HEK293 (cell line): ENCODE measurements at regions not wholly inside any gene's neighbourhood (a gene's known extent, or its start where the extent isn't known, plus 50 kb on each side); places are given as distances from the start of the nearest gene placed in this dataset.

Source experiments
- CTCF ChIA-PET: fragments of 350-600 bp; formaldehyde crosslinking; extraction: SDS; loops from one replicate; lab custom pipeline; 2021; ENCODE audit warnings: antibody characterized with exemption; lab: Yijun Ruan, JAX
- POLR2A ChIA-PET: fragments of 300-600 bp; formaldehyde crosslinking; extraction: SDS; loops from one replicate; lab custom pipeline; 2020; ENCODE audit warnings: antibody characterized with exemption, inconsistent platforms; lab: Yijun Ruan, JAX
- H3K27ac ChIP-seq: fragments of 200-500 bp; sonication (Bioruptor generic); 2 replicates; pipeline ENCODE4 v1.5.1; 2014; ENCODE audit warnings: low read depth, low read length, control low read depth, inconsistent platforms; ENCODE audit errors: extremely low read depth
- H3K36me3 ChIP-seq, 2 experiments: fragments of 200-500 bp in 1 of 2; sonication (Bioruptor generic) in 1 of 2; 1 replicate in 1 of 2; 2 replicates in 1 of 2; pipeline ENCODE4 v1.5.1; 2014 to 2017; ENCODE audit warnings: inconsistent platforms in 2 of 2, low read length in 2 of 2; ENCODE audit not compliant: control insufficient read depth in 2 of 2, insufficient read depth in 1 of 2
- H3K4me1 ChIP-seq: fragments of 200-500 bp; sonication (Bioruptor generic); 2 replicates; pipeline ENCODE4 v1.5.1; 2014; ENCODE audit warnings: mild to moderate bottlenecking, low read length, inconsistent platforms; ENCODE audit not compliant: control insufficient read depth, insufficient read depth
- H3K4me3 ChIP-seq: 2 replicates; pipeline ENCODE4 v1.5.1; 2011; ENCODE audit warnings: low read depth, mild to moderate bottlenecking, control low read depth, low read length, moderate library complexity
- H3K9me3 ChIP-seq: fragments of 200-500 bp; sonication (Bioruptor generic); 2 replicates; pipeline ENCODE4 v1.5.1; 2014; ENCODE audit warnings: low read depth, low read length, inconsistent platforms; ENCODE audit not compliant: control insufficient read depth, insufficient read depth
- KLF17 ChIP-seq: fragments of 450-650 bp; formaldehyde crosslinking; IDR thresholded peaks from 2 replicates; pipeline ENCODE4 v1.5.1; 2016; ENCODE audit warnings: missing biosample characterization, missing genetic modification characterization
- OSR2 ChIP-seq: fragments of 450-650 bp; formaldehyde crosslinking; IDR thresholded peaks from 2 replicates; pipeline ENCODE4 v1.5.1; 2016; ENCODE audit warnings: missing biosample characterization, missing genetic modification characterization
- RBAK ChIP-seq: fragments of 450-650 bp; formaldehyde crosslinking; IDR thresholded peaks from 2 replicates; pipeline ENCODE4 v1.5.1; 2016; ENCODE audit warnings: missing biosample characterization, missing genetic modification characterization
- TSHZ1 ChIP-seq: fragments of 450-650 bp; formaldehyde crosslinking; IDR thresholded peaks from 2 replicates; pipeline ENCODE4 v1.5.1; 2016; ENCODE audit warnings: missing biosample characterization, missing genetic modification characterization, borderline replicate concordance
- YY1 ChIP-seq: fragments of 450-650 bp; formaldehyde crosslinking; IDR thresholded peaks from 2 replicates; pipeline ENCODE4 v1.5.1; 2018; ENCODE audit warnings: missing biosample characterization, missing genetic modification characterization
- ZBTB17 ChIP-seq: fragments of 450-650 bp; formaldehyde crosslinking; IDR thresholded peaks from 2 replicates; pipeline ENCODE4 v1.5.1; 2016; ENCODE audit warnings: missing biosample characterization, missing genetic modification characterization
- ZBTB20 ChIP-seq: fragments of 450-650 bp; formaldehyde crosslinking; IDR thresholded peaks from 2 replicates; pipeline ENCODE4 v1.5.1; 2016; ENCODE audit warnings: missing biosample characterization, missing genetic modification characterization
- ZEB2 ChIP-seq: fragments of 450-650 bp; formaldehyde crosslinking; IDR thresholded peaks from 2 replicates; pipeline ENCODE4 v1.5.1; 2016; ENCODE audit warnings: missing biosample characterization, missing genetic modification characterization
- ZNF155 ChIP-seq: fragments of 450-650 bp; formaldehyde crosslinking; IDR thresholded peaks from 2 replicates; pipeline ENCODE4 v1.5.1; 2016; ENCODE audit warnings: missing biosample characterization, missing genetic modification characterization
- ZNF157 ChIP-seq: fragments of 450-650 bp; formaldehyde crosslinking; IDR thresholded peaks from 2 replicates; pipeline ENCODE4 v1.5.1; 2016; ENCODE audit warnings: missing biosample characterization, missing genetic modification characterization
- ZNF311 ChIP-seq: fragments of 450-650 bp; formaldehyde crosslinking; IDR thresholded peaks from 2 replicates; pipeline ENCODE4 v1.5.1; 2017; ENCODE audit warnings: missing biosample characterization, missing genetic modification characterization, borderline replicate concordance
- ZNF335 ChIP-seq: fragments of 450-650 bp; formaldehyde crosslinking; conservative IDR thresholded peaks from 2 replicates; pipeline ENCODE4 v1.5.1; 2016; ENCODE audit warnings: missing biosample characterization, missing genetic modification characterization
- ZNF350 ChIP-seq: fragments of 450-650 bp; formaldehyde crosslinking; IDR thresholded peaks from 2 replicates; pipeline ENCODE4 v1.5.0; 2017; ENCODE audit warnings: missing biosample characterization, mild to moderate bottlenecking, missing genetic modification characterization
- ZNF513 ChIP-seq: fragments of 450-650 bp; IDR thresholded peaks from 2 replicates; pipeline ENCODE4 v1.5.1; 2018; ENCODE audit warnings: missing biosample characterization, missing genetic modification characterization
- ZNF571 ChIP-seq: fragments of 450-650 bp; formaldehyde crosslinking; IDR thresholded peaks from 2 replicates; pipeline ENCODE4 v1.5.0; 2017; ENCODE audit warnings: missing biosample characterization, missing genetic modification characterization
- ZNF623 ChIP-seq: fragments of 450-650 bp; formaldehyde crosslinking; IDR thresholded peaks from 2 replicates; pipeline ENCODE4 v1.5.1; 2016; ENCODE audit warnings: missing biosample characterization, missing genetic modification characterization
- ZNF626 ChIP-seq: fragments of 450-650 bp; sonication (Bioruptor Pico); formaldehyde crosslinking; IDR thresholded peaks from 2 replicates; pipeline ENCODE4 v1.5.1; 2018; ENCODE audit warnings: missing biosample characterization, missing genetic modification characterization, inconsistent platforms
- ZNF660 ChIP-seq: fragments of 450-650 bp; IDR thresholded peaks from 2 replicates; pipeline ENCODE4 v1.5.1; 2018; ENCODE audit warnings: missing biosample characterization, mild to moderate bottlenecking, missing genetic modification characterization
- ZNF670 ChIP-seq: fragments of 450-650 bp; formaldehyde crosslinking; IDR thresholded peaks from 2 replicates; pipeline ENCODE4 v1.5.1; 2016; ENCODE audit warnings: missing biosample characterization, missing genetic modification characterization, low read depth
- ZNF792 ChIP-seq: fragments of 450-650 bp; formaldehyde crosslinking; IDR thresholded peaks from 2 replicates; pipeline ENCODE4 v1.5.1; 2016; ENCODE audit warnings: missing biosample characterization, missing genetic modification characterization
- ZSCAN23 ChIP-seq: fragments of 450-650 bp; formaldehyde crosslinking; IDR thresholded peaks from 2 replicates; pipeline ENCODE4 v1.5.1; 2016; ENCODE audit warnings: missing biosample characterization, missing genetic modification characterization
- ZSCAN5A ChIP-seq: fragments of 450-650 bp; formaldehyde crosslinking; IDR thresholded peaks from 2 replicates; pipeline ENCODE4 v1.5.1; 2016; ENCODE audit warnings: missing biosample characterization, missing genetic modification characterization

GRCh38 chr11:37632748-37633147 is 1034.7 kb upstream of the RAG2 start (continued):
- no peak for TF ChIP-seq ZNF335 (tag by site-specific recombination)
- TF ChIP-seq ZNF157: no peak
- TF ChIP-seq YY1 (tag by site-specific recombination): no peak
- no peak for TF ChIP-seq ZNF311
- TF ChIP-seq ZSCAN5A (tag by site-specific recombination): no peak
- no peak for TF ChIP-seq ZBTB20 (tag by site-specific recombination)
- no peak for TF ChIP-seq ZNF513 (tag by site-specific recombination)
- TF ChIP-seq ZNF623 (tag by site-specific recombination): no peak
- TF ChIP-seq, all 188 proteins: peak for 0

GRCh38 chr11:37630866-37631265 is 1032.8 kb upstream of the RAG2 start:
- POLR2A ChIA-PET: no interaction called here
- Histone ChIP-seq H3K36me3 (no peaks in the 10 kb centered on the region), H3K27ac (no peak overlapping the region), H3K9me3 (no peaks in the 10 kb centered on the region), H3K4me3 (no peak overlapping the region)
- CTCF ChIA-PET: interaction anchor here (0.5 kb wide), 1 partner anchor 387 kb away, joined by 3 read pairs; no protein-coding TSS in a partner anchor
- no peak for TF ChIP-seq ZNF660 (tag by site-specific recombination)
- no peak for TF ChIP-seq ZNF571 (tag by site-specific recombination)
- no peak for TF ChIP-seq ZNF350
- no peak for TF ChIP-seq ZEB2 (tag by site-specific recombination)
- no peak for TF ChIP-seq RBAK (tag by site-specific recombination)
- TF ChIP-seq ZNF670 (tag by site-specific recombination): no peak
- no peak for TF ChIP-seq ZBTB17 (tag by site-specific recombination)
- no peak for TF ChIP-seq ZSCAN23 (tag by site-specific recombination)
- no peak for TF ChIP-seq KLF17 (tag by site-specific recombination)
- no peak for TF ChIP-seq TSHZ1 (tag by site-specific recombination)
- TF ChIP-seq ZNF792: no peak
- TF ChIP-seq ZNF155 (tag by site-specific recombination): no peak
- no peak for TF ChIP-seq ZNF626 (tag by site-specific recombination)
- TF ChIP-seq OSR2 (tag by site-specific recombination): no peak
- TF ChIP-seq, all 188 proteins: peak for 0
- H3K4me1 ChIP-seq: no peaks in the 10 kb centered on the region
